ENCODE measurements at regions not wholly inside any gene's neighbourhood (a gene's known extent, or its start where the extent isn't known, plus 50 kb on each side); places are given as distances from the start of the nearest gene placed in this dataset.

GRCh38 chr10:120012131-120012400 lies 119.5 kb downstream of the SEC23IP start:
- Histone ChIP-seq H4K20me1 (ENCODE audit: control insufficient read depth, insufficient read depth, insufficient read length) (no peaks in the 10 kb centered on the region), H3K27me3 (ENCODE audit: insufficient read depth, low read length) (no peaks in the 10 kb centered on the region), H3K14ac (ENCODE audit: insufficient read depth, low read length) (no peak overlapping the region), H2BK12ac (ENCODE audit: insufficient read length, low read depth, low read length) (no peak overlapping the region), H3K9ac (ENCODE audit: extremely low read depth, insufficient read length, low read length) (no peak overlapping the region), H3K27ac (ENCODE audit: insufficient read length, low read depth, low read length) (no peak overlapping the region), H4K8ac (replicated peaks; ENCODE audit: insufficient read length, low read depth, low read length) (no peak overlapping the region), H3K79me2 (ENCODE audit: insufficient read depth, low read length) (no peaks in the 10 kb centered on the region), H3K18ac (ENCODE audit: insufficient read length, low read depth, low read length) (no peak overlapping the region), H3K4me1 (ENCODE audit: insufficient read depth, low read length) (no peaks in the 10 kb centered on the region), H3K79me1 (ENCODE audit: insufficient read depth, low read depth, low read length, poor library complexity, severe bottlenecking) (no peaks in the 10 kb centered on the region), H3K23me2 (ENCODE audit: insufficient read length, low read depth, low read length, poor library complexity, severe bottlenecking) (no peaks in the 10 kb centered on the region), H3K4me2 (ENCODE audit: insufficient read depth, insufficient read length, low read length) (no peak overlapping the region), H4K5ac (ENCODE audit: insufficient read length, low read depth, low read length) (no peak overlapping the region), H3K23ac (ENCODE audit: insufficient read length, low read depth, low read length) (no peak overlapping the region), H2BK5ac (ENCODE audit: insufficient read length, low read length) (no peak overlapping the region), H4K91ac (ENCODE audit: insufficient read length, low read depth, low read length) (no peak overlapping the region), H3K4ac (ENCODE audit: low read depth, low read length) (no peak overlapping the region), H2AK5ac (ENCODE audit: insufficient read length, low read length) (no peak overlapping the region), H2BK20ac (ENCODE audit: low read depth, low read length, poor library complexity, severe bottlenecking) (no peak overlapping the region), H2BK15ac (ENCODE audit: low read depth, low read length) (no peak overlapping the region), H3K9me3 (ENCODE audit: control insufficient read depth, low read depth, low read length) (no peaks in the 10 kb centered on the region), H3K56ac (ENCODE audit: insufficient read length, low read depth, low read length) (no peak overlapping the region), H2BK120ac (ENCODE audit: low read depth, low read length, poor library complexity, severe bottlenecking) (no peak overlapping the region), H3T11ph (ENCODE audit: low read length) (no peak overlapping the region), H2AFZ (ENCODE audit: low read length) (no peak overlapping the region)
- Mint-ChIP-seq H3K4me1 (peaks cover 5 to 6% of the 10 kb centered on the region in 2 experiments), H3K27me3 (ENCODE audit: low read depth) (peaks cover 27% of the 10 kb centered on the region), H3K4me3 (no peak overlapping the region), H3K36me3 (ENCODE audit: insufficient read depth in 1 of 3, low read depth in 3 of 3) (no peaks in the 10 kb centered on the region), H3K27ac (no peak overlapping the region), H3K9me3 (no peaks in the 10 kb centered on the region; a peak in 1 of 5 replicates)
- no peak for TF ChIP-seq CTCF (conservative IDR thresholded peaks at IDR 0.05)
- no CpG with 5 or more reads among the region's 5 CpGs for WGBS (ENCODE audit: extremely low coverage, insufficient read length, low lambda C conversion rate)
- DNase-seq = no peak

All from H9 (cell line).